Activated naive CD4-positive, alpha-beta T cell treated with Interleukin-2 at 50 U/mL for 16 hours (primary cell): ENCODE measurements at regions not wholly inside any gene's neighbourhood (a gene's known extent, or its start where the extent isn't known, plus 50 kb on each side); places are given as distances from the start of the nearest gene placed in this dataset.
"Not testable (repeated sequence)": the region's sequence is repeated elsewhere in the genome, so short reads cannot be mapped to it uniquely, and the experiment has no call there.

Experiments
- DNase-seq: peaks from one replicate; pipeline ENCODE4 v3.0.0-alpha.2; 2020

GRCh38 chr11:112624431-112624830, 336.8 kb upstream of the NCAM1 start:
- no peak for DNase-seq

GRCh38 chr11:112624971-112625370, 336.2 kb upstream of the NCAM1 start:
- DNase-seq, result not testable (repeated sequence)

DNA sequence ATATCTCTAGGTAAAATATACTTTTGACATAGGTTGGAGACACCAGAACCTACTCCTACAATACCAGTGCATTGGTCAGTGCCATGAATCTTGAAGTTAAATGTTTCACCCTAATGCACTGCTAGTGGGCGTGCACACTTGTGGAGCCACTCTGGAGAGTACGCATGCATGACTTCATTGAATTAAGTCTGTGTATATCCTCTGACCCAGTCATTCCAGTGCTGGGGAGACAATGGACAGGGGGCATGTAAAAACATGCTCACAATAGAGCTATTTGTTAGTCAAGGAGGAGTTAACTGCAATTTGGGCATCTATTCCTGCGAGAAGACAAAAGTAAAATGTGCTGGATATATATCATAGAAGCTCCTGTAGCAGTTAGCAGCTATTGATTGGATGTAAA, 335.4 kb upstream of the NCAM1 start:
- no peak for DNase-seq

DNA sequence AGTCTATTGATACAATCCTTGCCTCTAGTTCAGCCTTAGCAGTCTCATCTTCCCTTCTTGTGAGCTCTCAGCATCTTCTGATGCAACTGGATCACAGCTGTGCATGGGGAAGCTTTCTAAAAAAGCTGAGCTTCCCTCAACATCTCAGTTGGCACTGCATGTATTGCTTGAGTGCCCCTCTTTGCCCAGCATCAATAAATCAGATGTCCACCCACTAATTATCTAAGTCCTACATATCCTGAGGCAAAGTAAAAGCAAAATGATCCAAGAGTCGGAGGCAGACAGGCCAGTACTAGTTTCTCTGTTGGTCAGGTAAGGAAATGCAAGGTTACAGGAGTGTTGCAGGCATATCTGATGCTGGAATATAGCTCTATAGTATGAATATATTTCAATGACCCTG, 334.5 kb upstream of the NCAM1 start:
- DNase-seq, result no peak

- DNase-seq, result no peak
Observed at GRCh38 chr11:112627588-112628045, 333.6 kb upstream of the NCAM1 start.

- no peak for DNase-seq
Observed at GRCh38 chr11:112628676-112629075, 332.5 kb upstream of the NCAM1 start.

GRCh38 chr11:112630496-112630895, 330.7 kb upstream of the NCAM1 start:
- no peak for DNase-seq

GRCh38 chr11:112631333-112631732, 329.9 kb upstream of the NCAM1 start:
- no peak for DNase-seq

DNA sequence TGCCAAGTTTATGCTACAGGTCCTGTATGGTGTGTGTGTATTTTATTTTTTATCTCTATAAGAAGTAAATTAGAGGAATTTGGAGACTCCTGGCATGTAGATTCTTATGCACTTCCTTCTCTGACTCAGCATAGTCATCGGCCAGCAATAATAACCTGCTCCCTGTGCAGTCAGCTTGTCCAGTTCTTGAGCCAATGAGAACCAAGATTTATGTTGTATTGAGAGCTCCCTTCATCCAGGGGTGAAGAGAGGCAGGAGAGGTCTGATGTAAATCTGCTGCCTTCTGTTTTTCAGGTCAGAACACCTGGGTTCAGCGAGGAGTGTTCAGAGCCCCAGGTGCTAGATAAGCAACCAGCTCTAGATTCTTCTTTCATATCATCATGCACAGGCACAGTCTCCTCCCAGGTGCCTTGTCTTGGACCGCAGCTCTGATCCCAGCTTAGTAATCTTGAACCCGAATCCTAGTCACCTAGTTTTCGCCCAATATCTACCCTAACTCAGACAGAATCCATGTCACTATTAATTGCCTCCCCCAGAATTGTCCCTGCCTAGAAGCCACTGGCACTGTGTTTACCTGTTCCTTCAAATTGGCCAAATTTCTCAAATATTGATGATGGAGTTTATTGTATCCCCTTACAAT, 328.2 kb upstream of the NCAM1 start:
- DNase-seq, result no peak

GRCh38 chr11:112634551-112634950, 326.7 kb upstream of the NCAM1 start:
- no peak for DNase-seq

DNA sequence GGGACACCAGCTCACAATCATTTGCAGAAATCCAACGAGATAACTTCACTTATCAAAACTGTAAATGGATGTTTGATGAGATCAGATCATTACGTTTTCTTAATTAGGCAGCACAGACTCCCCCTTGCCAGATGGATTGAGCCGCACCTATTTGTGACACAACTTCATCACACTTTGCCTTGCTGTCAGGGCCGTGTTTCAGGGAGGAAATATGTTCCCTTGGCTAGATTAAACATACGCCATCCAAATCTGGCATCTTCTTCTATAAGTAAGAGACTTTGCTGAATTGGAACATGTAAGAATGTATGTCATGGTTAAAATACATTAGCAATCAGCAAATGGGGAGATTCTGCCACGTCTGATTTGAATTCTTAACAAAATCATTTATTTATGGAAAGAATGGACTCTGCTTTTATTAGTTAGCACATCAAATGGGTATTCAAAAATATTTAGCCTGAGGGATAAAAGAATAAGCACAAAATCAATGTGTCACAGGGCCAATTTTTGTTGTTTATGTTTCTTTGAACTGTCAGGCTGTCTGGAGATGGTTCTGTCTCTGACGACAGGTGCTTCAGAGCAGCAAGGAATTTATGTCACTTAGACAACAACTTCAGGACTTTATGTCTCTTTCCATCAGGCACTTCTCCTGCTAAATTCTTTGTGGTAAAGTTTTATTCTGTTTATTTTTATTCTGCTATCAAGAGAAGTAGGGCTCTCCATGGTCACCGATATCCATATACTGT, 326.1 kb upstream of the NCAM1 start:
- DNase-seq, result no peak

DNA sequence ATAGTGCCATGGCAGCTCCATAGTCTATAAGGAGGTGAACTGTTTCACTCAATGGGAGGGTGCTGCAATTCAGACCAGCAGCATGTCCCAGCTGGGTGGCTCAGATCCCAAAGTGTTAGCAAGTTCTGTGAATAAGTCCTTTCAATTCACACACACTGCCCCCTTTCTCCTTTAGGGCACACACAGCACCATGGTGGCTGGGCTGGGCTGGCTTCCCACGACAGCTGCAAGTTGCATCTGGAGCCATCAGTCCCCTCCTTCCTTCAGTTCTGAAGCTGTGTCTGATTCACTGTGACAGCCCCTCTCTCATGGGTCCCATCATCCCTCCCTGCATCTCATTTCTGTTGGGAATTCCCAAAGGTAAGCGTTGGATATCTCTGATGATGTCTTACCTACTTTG, 324.1 kb upstream of the NCAM1 start:
- no peak for DNase-seq

DNA sequence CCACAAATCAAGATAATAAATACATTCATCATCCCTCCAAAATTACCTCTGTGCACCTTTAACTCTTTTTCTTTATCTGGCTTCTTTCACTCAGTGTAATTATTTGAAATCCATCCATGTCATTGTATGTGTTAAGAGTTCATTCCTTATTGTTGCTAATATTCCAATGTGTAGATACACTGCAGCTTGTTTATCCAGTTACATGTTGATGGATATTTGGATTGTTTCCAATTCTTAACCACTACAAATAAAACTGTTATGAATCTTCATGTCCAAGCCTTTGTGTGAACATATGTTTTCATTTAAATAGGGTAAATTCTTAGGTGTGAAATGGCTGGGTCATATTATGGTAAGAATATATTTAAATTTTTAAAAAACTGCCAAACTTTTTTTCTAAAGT, 323.3 kb upstream of the NCAM1 start:
- DNase-seq, result no peak

DNA sequence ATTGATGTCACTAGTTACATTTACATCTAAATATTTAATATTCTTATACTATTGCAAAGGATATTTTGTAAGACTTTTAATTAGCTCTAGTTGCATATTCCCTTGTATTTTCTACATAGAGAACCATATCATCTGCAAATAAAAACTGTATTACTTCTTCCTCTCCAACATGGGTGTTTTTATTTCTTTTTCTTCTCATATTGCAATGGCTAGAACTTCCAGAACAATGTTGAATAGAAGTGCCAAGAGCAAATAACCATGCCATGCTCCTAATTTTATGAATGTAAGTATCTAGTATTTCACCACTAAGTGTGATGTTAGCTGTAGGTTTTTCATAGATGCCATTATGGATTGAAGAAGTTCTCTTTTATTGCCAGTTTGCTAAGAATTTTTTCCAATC, 321.8 kb upstream of the NCAM1 start:
- no peak for DNase-seq

DNA sequence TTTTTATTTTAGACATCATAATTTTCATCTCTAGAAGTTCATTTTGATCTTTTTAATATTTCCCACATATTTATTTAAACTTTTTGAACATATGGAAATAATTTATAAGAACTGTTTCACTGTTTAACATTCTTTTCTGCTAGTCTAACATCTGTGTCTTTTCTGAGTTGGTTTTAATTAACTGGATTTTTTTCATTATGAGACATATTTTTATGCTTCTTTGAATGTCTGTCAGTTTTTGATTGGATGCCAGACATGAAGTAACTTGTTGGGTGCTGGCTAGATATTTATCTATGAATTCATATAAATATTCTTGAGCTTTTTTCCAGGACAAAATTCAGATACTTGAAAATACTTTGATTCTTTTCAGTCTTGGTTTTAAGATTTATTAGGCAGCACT, 317.8 kb upstream of the NCAM1 start:
- no peak for DNase-seq

DNA sequence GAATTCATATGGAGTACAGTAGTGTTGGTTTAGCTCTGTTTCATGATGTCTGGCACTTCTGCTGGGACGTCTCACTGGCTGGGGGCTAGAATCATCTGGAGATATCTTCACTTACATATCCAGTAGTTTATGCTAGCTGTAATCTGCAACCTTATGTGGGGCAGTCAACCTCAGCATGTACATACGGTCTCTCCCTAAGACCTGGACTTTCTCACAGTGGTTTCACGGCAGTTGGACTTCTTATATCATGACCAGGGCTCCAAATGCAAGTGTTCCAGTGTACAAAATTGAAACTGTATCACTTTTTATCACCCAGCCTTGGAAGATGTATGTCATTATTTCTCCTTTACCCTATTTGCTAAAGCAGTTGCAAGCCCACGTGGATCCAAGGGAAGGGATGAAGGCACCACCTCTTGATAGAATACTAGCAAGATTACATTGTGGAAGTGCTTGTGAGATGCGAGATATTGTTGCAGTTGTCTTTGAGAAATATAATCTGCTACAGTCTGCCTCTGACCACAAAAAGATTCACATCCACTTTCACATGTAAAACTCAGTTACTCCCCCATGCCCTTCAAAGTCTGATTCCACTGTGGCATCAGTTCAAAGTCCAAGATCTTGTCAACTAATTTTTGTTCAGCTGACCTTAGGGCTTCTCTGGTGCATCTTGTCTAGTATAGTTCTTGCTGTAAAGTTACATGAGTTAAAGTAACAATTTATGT, 316.6 kb upstream of the NCAM1 start:
- no peak for DNase-seq

- no peak for DNase-seq
Observed at GRCh38 chr11:112649856-112650255, 311.4 kb upstream of the NCAM1 start.

GRCh38 chr11:112650527-112650926, 310.7 kb upstream of the NCAM1 start:
- no peak for DNase-seq

- DNase-seq, result no peak
Observed at GRCh38 chr11:112651386-112651785, 309.8 kb upstream of the NCAM1 start.

- no peak for DNase-seq
Observed at GRCh38 chr11:112652786-112653390, 308.3 kb upstream of the NCAM1 start.

GRCh38 chr11:112655371-112655770, 305.8 kb upstream of the NCAM1 start:
- no peak for DNase-seq

GRCh38 chr11:112656772-112657428, 304.3 kb upstream of the NCAM1 start:
- DNase-seq, result no peak

DNA sequence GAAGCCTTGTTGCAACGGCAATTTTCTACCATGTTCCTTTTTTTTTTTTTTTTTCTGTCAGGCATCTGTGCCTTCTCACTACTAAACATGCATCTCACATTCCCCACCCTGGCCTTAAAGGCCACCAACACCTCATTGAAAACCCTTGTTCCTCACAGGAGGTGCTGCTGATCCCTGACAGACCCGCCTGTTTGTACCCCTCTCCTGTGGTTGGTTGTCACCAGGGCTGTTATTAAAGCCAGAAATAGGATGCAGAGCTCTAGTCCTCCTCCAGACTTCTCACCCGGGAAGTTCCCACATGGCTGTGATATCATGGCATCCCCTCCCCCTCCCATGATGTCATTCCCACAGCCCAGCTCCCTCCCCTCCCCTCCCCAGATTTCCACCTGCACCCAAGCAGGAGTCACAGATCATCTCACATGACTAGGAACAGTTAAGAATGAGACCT, 302.8 kb upstream of the NCAM1 start:
- no peak for DNase-seq
